H9 (cell line): ENCODE measurements at regions not wholly inside any gene's neighbourhood (a gene's known extent, or its start where the extent isn't known, plus 50 kb on each side); places are given as distances from the start of the nearest gene placed in this dataset.

Experiments
- DNase-seq: peaks from one replicate; pipeline ENCODE4 v3.0.0-alpha.2; 2017
- H2AFZ ChIP-seq: one replicate; pipeline ENCODE4 v1.6.1; 2013; ENCODE audit warnings: mild to moderate bottlenecking, low read length, control low read depth, moderate library complexity
- H2AK5ac ChIP-seq: 2 replicates; pipeline ENCODE4 v1.6.1; 2013; ENCODE audit warnings: low read length, control low read depth, mixed read lengths; ENCODE audit not compliant: insufficient read length
- H2BK120ac ChIP-seq: one replicate; pipeline ENCODE4 v1.6.1; 2013; ENCODE audit warnings: low read depth, mild to moderate bottlenecking, low read length, control low read depth, inconsistent platforms; ENCODE audit not compliant: poor library complexity, severe bottlenecking
- H2BK12ac ChIP-seq: 2 replicates; pipeline ENCODE4 v1.6.1; 2013; ENCODE audit warnings: low read length, control low read depth, mixed read lengths, low read depth; ENCODE audit not compliant: insufficient read length
- H2BK15ac ChIP-seq: 2 replicates; pipeline ENCODE4 v1.6.1; 2013; ENCODE audit warnings: low read depth, low read length, control low read depth
- H2BK20ac ChIP-seq: one replicate; pipeline ENCODE4 v1.6.1; 2013; ENCODE audit warnings: low read depth, mild to moderate bottlenecking, low read length, control low read depth, inconsistent platforms; ENCODE audit not compliant: poor library complexity, severe bottlenecking
- H2BK5ac ChIP-seq: 2 replicates; pipeline ENCODE4 v1.6.1; 2013; ENCODE audit warnings: low read length, control low read depth, mixed read lengths; ENCODE audit not compliant: insufficient read length
- H3K14ac ChIP-seq: 2 replicates; pipeline ENCODE4 v1.6.1; 2013; ENCODE audit warnings: low read length, control low read depth; ENCODE audit not compliant: insufficient read depth
- H3K18ac ChIP-seq: 2 replicates; pipeline ENCODE4 v1.6.1; 2013; ENCODE audit warnings: low read depth, mild to moderate bottlenecking, mixed read lengths, low read length, control low read depth; ENCODE audit not compliant: insufficient read length
- H3K23ac ChIP-seq: 2 replicates; pipeline ENCODE4 v1.6.1; 2013; ENCODE audit warnings: low read length, control low read depth, mixed read lengths, low read depth; ENCODE audit not compliant: insufficient read length
- H3K23me2 ChIP-seq: 2 replicates; pipeline ENCODE4 v1.6.1; 2013; ENCODE audit warnings: low read depth, mild to moderate bottlenecking, mixed read lengths, low read length, control low read depth; ENCODE audit not compliant: insufficient read length, poor library complexity, severe bottlenecking
- H3K27ac ChIP-seq: 2 replicates; pipeline ENCODE4 v1.5.1; 2013; ENCODE audit warnings: low read length, control low read depth, mixed read lengths, low read depth; ENCODE audit not compliant: insufficient read length
- H3K27me3 ChIP-seq: 2 replicates; pipeline ENCODE4 v1.6.1; 2013; ENCODE audit warnings: low read length, control low read depth, inconsistent platforms; ENCODE audit not compliant: insufficient read depth
- H3K4ac ChIP-seq: 2 replicates; pipeline ENCODE4 v1.6.1; 2013; ENCODE audit warnings: low read depth, mild to moderate bottlenecking, control low read depth, inconsistent platforms, low read length, moderate library complexity
- H3K4me1 ChIP-seq: 2 replicates; pipeline ENCODE4 v1.6.1; 2013; ENCODE audit warnings: low read length, control low read depth, inconsistent platforms; ENCODE audit not compliant: insufficient read depth
- H3K4me2 ChIP-seq: 2 replicates; pipeline ENCODE4 v1.6.1; 2013; ENCODE audit warnings: low read length, control low read depth, mixed read lengths; ENCODE audit not compliant: insufficient read length, insufficient read depth
- H3K56ac ChIP-seq: 2 replicates; pipeline ENCODE4 v1.6.1; 2013; ENCODE audit warnings: low read depth, mild to moderate bottlenecking, mixed read lengths, low read length, control low read depth; ENCODE audit not compliant: insufficient read length
- H3K79me1 ChIP-seq: 2 replicates; pipeline ENCODE4 v1.6.1; 2013; ENCODE audit warnings: low read depth, mild to moderate bottlenecking, moderate library complexity, low read length, control low read depth, inconsistent platforms; ENCODE audit not compliant: insufficient read depth, poor library complexity, severe bottlenecking
- H3K79me2 ChIP-seq: 2 replicates; pipeline ENCODE4 v1.6.1; 2013; ENCODE audit warnings: low read length, control low read depth, inconsistent platforms; ENCODE audit not compliant: insufficient read depth
- H3K9ac ChIP-seq: 2 replicates; pipeline ENCODE4 v1.6.1; 2013; ENCODE audit warnings: low read length, control low read depth, mixed read lengths; ENCODE audit not compliant: insufficient read length; ENCODE audit errors: extremely low read depth
- H3K9me3 ChIP-seq: one replicate; pipeline ENCODE4 v1.6.1; 2013; ENCODE audit warnings: low read depth, low read length, inconsistent platforms; ENCODE audit not compliant: control insufficient read depth
- H3T11ph ChIP-seq: one replicate; pipeline ENCODE4 v1.6.1; 2013; ENCODE audit warnings: mild to moderate bottlenecking, low read length, control low read depth, inconsistent platforms
- H4K20me1 ChIP-seq: one replicate; pipeline ENCODE4 v1.6.1; 2013; ENCODE audit not compliant: control insufficient read depth, insufficient read length, insufficient read depth
- H4K5ac ChIP-seq: 2 replicates; pipeline ENCODE4 v1.6.1; 2013; ENCODE audit warnings: low read depth, mild to moderate bottlenecking, mixed read lengths, low read length, control low read depth; ENCODE audit not compliant: insufficient read length
- H4K8ac ChIP-seq: replicated peaks from 2 replicates; pipeline ENCODE4 v1.6.1; 2013; ENCODE audit warnings: low read length, control low read depth, mixed read lengths, low read depth; ENCODE audit not compliant: insufficient read length
- H4K91ac ChIP-seq: 2 replicates; pipeline ENCODE4 v1.6.1; 2013; ENCODE audit warnings: low read depth, mild to moderate bottlenecking, moderate library complexity, mixed read lengths, low read length, control low read depth; ENCODE audit not compliant: insufficient read length
- H3K27ac Mint-ChIP-seq, 3 experiments: 2 replicates in 2 of 3; 3 replicates in 1 of 3; pipeline ENCODE4 v1.8.0; 2020 to 2021; ENCODE audit warnings: mixed read lengths in 3 of 3, mild to moderate bottlenecking in 1 of 3, moderate library complexity in 1 of 3
- H3K27me3 Mint-ChIP-seq: 2 replicates; pipeline ENCODE4 v1.8.0; 2021; ENCODE audit warnings: low read depth, mild to moderate bottlenecking, moderate library complexity, mixed read lengths
- H3K36me3 Mint-ChIP-seq, 3 experiments: 2 replicates in 2 of 3; 3 replicates in 1 of 3; pipeline ENCODE4 v1.8.0; 2020 to 2021; ENCODE audit warnings: low read depth in 3 of 3, mixed read lengths in 3 of 3; ENCODE audit not compliant: insufficient read depth in 1 of 3
- H3K4me1 Mint-ChIP-seq, 2 experiments: 2 replicates each; pipeline ENCODE4 v1.8.0; 2020; ENCODE audit warnings: mixed read lengths in 2 of 2
- H3K4me3 Mint-ChIP-seq, 2 experiments: 2 replicates in 1 of 2; 3 replicates in 1 of 2; pipeline ENCODE4 v1.8.0; 2020 to 2021; ENCODE audit warnings: mild to moderate bottlenecking in 2 of 2, mixed read lengths in 2 of 2, moderate library complexity in 1 of 2
- H3K9me3 Mint-ChIP-seq, 2 experiments: 2 replicates in 1 of 2; 3 replicates in 1 of 2; pipeline ENCODE4 v1.8.0; 2020; ENCODE audit warnings: mild to moderate bottlenecking in 2 of 2, mixed read lengths in 2 of 2, moderate library complexity in 1 of 2
- CTCF ChIP-seq: fragments of 200-600 bp; sonication (generic); conservative IDR thresholded peaks from 3 replicates; pipeline ENCODE4 v1.8.0; 2021; ENCODE audit warnings: antibody characterized with exemption, mild to moderate bottlenecking
- WGBS: extraction: QIAGEN DNeasy Blood & Tissue Kit; methylation state at CpG from one replicate; pipeline ENCODE4 v1.1.7; 2013; ENCODE audit warnings: missing lambda C conversion rate, low lambda C conversion rate, mixed read lengths; ENCODE audit not compliant: insufficient read length; ENCODE audit errors: extremely low coverage; 5-methylcytosine and 5-hydroxymethylcytosine counted together

- Histone ChIP-seq H3K79me2 (no peaks in the 10 kb centered on the region), H3K14ac (no peak overlapping the region), H3T11ph (no peak overlapping the region), H3K18ac (no peak overlapping the region), H3K4me2 (no peak overlapping the region), H2AFZ (no peak overlapping the region), H3K23me2 (no peaks in the 10 kb centered on the region), H2BK15ac (no peak overlapping the region), H3K4ac (no peak overlapping the region), H4K91ac (no peak overlapping the region), H2BK120ac (no peak overlapping the region), H3K56ac (no peak overlapping the region), H3K9ac (no peak overlapping the region), H2BK20ac (no peak overlapping the region), H3K27ac (no peak overlapping the region), H2AK5ac (no peak overlapping the region), H4K20me1 (no peaks in the 10 kb centered on the region), H3K4me1 (no peaks in the 10 kb centered on the region; the same call in 1 of the 2 replicates), H2BK12ac (no peak overlapping the region), H2BK5ac (no peak overlapping the region), H4K5ac (no peak overlapping the region), H3K27me3 (no peaks in the 10 kb centered on the region), H3K79me1 (no peaks in the 10 kb centered on the region), H3K23ac (no peak overlapping the region), H4K8ac (no peak overlapping the region), H3K9me3 (no peaks in the 10 kb centered on the region)
- no peak for TF ChIP-seq CTCF
- Mint-ChIP-seq H3K36me3 (no peaks in the 10 kb centered on the region), H3K27me3 (no peaks in the 10 kb centered on the region; the same call in 1 of the 2 replicates), H3K4me1 (peaks cover 10 to 11% of the 10 kb centered on the region in 2 experiments), H3K9me3 (no peaks in the 10 kb centered on the region), H3K4me3 (no peak overlapping the region), H3K27ac (no peak overlapping the region)
- WGBS, result no CpG with 5 or more reads among the region's 5 CpGs
- DNase-seq, result no peak
Measured at GRCh38 chr5:138626333-138626944, 51.2 kb upstream of the HSPA9 start.
